ENCODE measurements at regions not wholly inside any gene's neighbourhood (a gene's known extent, or its start where the extent isn't known, plus 50 kb on each side); places are given as distances from the start of the nearest gene placed in this dataset.
"Not testable (repeated sequence)": the region's sequence is repeated elsewhere in the genome, so short reads cannot be mapped to it uniquely, and the experiment has no call there.

DNA sequence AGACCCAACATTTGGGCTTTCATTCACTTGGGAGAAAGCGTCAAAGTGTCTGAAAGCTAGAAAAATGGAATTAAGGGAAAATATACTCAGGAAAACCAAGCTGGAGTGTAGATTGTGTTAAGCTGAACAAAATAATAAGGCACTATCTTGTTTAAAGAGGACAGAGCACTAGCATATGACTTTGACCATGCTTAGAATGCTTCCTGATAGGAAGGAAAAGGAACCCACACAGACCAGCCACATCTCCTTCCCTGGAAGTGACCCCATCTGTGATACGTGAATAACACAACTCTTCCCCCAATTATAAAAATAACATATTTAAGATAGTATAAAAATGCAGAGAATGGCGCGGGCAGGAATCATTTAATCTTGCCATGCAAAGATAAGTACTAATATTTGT is 94.7 kb upstream of the BCL2L14 start:
- no peak for DNase-seq (ENCODE audit: low read depth, low spot score)
- H3K27ac ChIP-seq, result no peak overlapping the region

DNA sequence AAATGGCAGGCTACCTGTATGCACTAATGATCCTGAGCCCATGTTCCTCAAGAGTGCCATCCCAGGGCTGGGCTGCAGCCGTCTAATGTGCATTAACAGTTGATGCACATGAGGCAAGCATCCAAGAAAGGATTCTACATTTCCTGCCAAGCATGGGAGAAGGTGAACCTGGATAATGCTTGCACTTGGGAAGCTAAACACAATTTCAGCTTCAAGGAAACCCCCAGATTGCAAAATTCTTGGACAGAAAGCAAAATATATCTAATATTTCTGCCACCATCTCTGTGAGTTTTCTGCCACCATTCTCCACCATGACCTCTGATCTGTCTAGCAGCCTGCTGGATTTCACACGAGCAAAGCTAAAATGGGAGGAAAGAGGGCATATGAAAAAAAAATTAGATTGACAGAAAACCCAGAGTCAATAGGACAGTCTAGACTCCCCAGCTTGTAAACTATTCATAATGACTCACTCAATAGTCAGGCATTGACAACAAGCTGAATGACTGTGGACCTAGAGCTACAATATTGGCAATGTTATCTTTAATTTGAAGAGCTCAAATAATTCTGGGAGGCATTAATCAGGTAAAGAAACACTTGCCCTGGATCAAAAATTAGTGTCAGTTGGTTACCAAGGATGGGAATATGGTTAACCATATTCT is 91.9 kb upstream of the BCL2L14 start:
- H3K27ac ChIP-seq, result no peak overlapping the region
- DNase-seq (ENCODE audit: low read depth, low spot score), result peak; percentile 18

DNA sequence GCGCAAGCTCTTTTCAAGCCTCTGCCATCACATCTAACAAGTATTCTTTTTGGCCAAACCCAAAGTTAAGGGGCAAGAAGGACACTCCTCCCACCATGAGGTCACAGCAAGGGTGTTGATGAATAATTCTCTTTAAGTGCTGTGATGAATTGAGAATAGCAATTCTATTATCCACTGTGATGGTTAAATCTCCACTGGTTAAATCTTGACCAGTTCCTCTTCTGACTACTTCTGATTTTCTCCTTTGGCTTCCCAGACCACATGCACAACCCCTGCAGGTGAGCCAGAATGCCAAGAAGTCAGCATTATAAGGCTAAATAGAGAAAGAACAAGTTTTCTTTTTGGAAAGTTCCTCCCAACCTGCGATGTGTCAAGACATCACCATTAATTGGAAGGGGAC is 90.6 kb upstream of the BCL2L14 start:
- DNase-seq (ENCODE audit: low read depth, low spot score), result no peak
- H3K27ac ChIP-seq, result no peak overlapping the region

- no peak overlapping the region for H3K27ac ChIP-seq
- no peak for DNase-seq (ENCODE audit: low read depth, low spot score)
Measured at GRCh38 chr12:11981121-11981733, 89.5 kb upstream of the BCL2L14 start.

DNA sequence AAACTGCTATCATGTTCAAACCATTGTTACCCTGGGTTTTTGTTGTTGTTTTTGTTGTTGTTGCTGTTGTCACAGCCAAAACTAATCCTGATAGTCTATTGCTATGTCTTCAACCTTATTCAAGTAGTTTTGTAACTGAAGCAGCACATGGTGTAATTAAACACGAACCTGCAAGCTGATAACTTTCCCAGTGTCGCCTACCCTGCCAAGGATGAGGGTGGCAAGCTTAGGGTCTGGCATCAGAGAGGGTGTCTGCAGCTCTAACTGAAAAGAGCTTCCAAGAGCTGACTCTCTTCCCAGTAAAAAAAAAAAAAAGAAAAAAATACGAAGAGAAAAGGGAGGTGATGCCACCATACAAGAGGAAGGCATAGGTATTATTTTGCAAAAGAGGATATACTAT is 86.3 kb upstream of the BCL2L14 start:
- H3K27ac ChIP-seq, result no peak overlapping the region
- no peak for DNase-seq (ENCODE audit: low read depth, low spot score)

DNA sequence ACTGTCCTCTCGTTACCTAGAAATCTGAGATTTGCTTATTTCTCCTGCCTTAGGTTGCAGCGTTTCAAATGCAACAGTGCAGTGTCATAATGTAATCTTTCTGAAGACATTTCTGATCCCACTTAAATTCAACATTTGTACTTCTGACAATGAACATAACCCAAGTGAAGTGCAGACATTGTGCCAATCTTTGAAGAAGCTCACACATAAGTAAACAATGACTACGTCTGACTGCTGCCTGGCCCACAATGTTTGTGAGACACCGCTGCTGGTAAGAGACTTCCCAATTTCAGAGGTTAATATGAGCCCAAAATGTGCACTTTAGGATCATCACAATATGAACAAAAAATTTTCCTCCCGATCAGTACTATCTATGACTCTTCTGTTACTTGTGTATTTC is 84.6 kb upstream of the BCL2L14 start:
- H3K27ac ChIP-seq, result no peak overlapping the region
- no peak for DNase-seq (ENCODE audit: low read depth, low spot score)

DNA sequence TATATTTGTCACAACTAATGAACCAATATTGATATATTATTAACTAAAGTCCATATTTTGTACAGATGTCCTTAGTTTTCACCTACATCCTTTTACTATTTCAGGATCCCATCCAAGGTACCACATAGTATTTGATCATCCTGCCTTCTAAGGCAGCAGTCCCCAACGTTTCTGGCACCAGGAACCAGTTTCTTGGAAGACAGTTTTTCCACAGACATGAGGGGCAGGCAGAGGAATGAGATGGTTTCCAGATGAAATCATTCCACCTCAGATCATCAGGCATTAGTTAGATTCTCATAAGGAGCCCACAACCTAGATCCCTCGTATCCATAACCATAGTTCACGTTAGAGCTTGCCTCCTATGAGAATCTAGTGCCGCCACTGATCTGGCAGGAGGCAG is 82.8 kb upstream of the BCL2L14 start:
- no peak for DNase-seq (ENCODE audit: low read depth, low spot score)
- no peak overlapping the region for H3K27ac ChIP-seq

DNA sequence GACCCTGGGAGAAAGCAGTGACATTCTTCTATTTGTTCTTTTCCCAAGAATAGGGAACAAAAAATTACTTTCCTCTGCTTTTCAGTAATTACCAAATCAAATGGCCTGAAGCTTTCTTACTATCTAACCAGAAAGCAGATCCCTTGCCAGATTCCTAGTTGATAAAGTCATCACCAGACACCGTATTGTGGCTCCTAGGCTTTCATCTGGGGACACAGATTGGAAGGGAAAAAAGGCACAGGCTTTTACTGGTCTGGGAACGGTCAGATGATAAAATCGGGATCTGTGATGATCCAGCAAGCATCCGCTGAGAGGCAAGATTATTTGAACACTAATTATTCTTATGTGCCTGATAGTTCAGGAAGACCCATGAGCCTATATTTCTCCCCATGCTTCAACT is 79.1 kb upstream of the BCL2L14 start:
- no peak overlapping the region for H3K27ac ChIP-seq
- DNase-seq (ENCODE audit: low read depth, low spot score), result no peak

- no peak overlapping the region for H3K27ac ChIP-seq
Measured at GRCh38 chr12:11992515-11992914, 78.2 kb upstream of the BCL2L14 start.

GRCh38 chr12:11998307-11998943 is 72.3 kb upstream of the BCL2L14 start:
- H3K27ac ChIP-seq, result peak overlapping the region; percentile 41
- peak; percentile 69 for DNase-seq (ENCODE audit: low read depth, low spot score)

More at GRCh38 chr12:11992515-11992914, 78.2 kb upstream of the BCL2L14 start:
- DNase-seq (ENCODE audit: low read depth, low spot score), result no peak

DNA sequence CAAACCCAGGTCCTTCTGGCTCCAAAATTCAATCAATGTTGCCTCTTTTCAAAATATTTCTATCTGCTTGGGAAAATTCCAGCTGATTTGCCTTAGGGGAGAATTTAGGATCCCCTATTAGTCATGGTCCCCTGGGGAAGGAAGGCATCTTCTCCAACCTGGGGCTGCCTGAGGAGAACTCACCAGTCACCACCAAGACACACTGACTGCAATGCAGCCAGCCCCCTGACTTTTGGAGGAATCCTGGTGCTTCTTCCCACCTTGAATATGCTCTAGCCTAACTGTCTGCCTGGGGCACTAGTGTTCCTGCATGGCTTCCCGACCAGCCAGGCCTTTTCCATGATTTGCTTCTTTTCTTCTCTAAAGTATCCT is 71.8 kb upstream of the BCL2L14 start:
- no peak for DNase-seq (ENCODE audit: low read depth, low spot score)
- H3K27ac ChIP-seq, result peak overlapping the region; percentile 41

- no peak for DNase-seq (ENCODE audit: low read depth, low spot score)
- H3K27ac ChIP-seq, result no peak overlapping the region
Measured at GRCh38 chr12:12003609-12004008, 67.1 kb upstream of the BCL2L14 start.

GRCh38 chr12:12004524-12004923 is 66.2 kb upstream of the BCL2L14 start:
- DNase-seq (ENCODE audit: low read depth, low spot score), result no peak
- no peak overlapping the region for H3K27ac ChIP-seq

DNA sequence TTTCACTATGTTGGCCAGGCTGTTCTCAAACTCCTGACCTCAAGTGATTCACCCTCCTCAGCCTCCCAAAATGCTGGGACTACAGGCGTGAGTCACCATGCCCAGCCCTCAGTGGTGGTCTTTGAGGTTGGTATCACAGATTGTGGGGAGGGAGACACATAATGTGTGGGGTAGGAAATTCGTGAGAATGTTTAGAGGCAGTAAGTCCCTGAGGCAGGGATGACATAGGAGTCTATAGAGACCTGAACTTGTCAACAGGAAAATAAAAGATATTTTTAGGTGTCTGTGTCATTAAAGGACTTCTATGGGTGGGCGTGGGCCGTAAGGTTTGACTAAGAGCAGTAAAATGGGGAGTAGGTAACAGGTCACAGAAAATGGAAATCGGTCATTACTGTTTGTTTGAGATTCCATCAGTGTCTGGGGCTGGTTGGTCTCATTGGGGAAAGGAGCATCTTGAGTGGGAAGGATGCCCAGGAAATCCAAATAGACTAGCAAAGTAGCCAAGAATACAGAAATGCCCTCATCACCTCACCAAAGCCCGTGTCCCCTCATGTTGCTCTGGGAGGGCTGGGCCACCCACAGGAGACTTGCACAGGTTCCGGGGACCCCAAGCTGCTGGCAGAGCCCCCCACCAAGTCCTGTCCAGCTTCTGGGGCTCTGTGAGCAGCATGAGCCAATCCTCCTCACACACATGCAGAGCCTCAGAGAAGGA is 63.6 kb upstream of the BCL2L14 start:
- H3K27ac ChIP-seq, result no peak overlapping the region
- no peak for DNase-seq (ENCODE audit: low read depth, low spot score)

- DNase-seq (ENCODE audit: low read depth, low spot score), result no peak
- no peak overlapping the region for H3K27ac ChIP-seq
Measured at GRCh38 chr12:12007713-12008231, 63.0 kb upstream of the BCL2L14 start.

- H3K27ac ChIP-seq, result no peak overlapping the region
- no peak for DNase-seq (ENCODE audit: low read depth, low spot score)
Measured at GRCh38 chr12:12008232-12008850, 62.4 kb upstream of the BCL2L14 start.

DNA sequence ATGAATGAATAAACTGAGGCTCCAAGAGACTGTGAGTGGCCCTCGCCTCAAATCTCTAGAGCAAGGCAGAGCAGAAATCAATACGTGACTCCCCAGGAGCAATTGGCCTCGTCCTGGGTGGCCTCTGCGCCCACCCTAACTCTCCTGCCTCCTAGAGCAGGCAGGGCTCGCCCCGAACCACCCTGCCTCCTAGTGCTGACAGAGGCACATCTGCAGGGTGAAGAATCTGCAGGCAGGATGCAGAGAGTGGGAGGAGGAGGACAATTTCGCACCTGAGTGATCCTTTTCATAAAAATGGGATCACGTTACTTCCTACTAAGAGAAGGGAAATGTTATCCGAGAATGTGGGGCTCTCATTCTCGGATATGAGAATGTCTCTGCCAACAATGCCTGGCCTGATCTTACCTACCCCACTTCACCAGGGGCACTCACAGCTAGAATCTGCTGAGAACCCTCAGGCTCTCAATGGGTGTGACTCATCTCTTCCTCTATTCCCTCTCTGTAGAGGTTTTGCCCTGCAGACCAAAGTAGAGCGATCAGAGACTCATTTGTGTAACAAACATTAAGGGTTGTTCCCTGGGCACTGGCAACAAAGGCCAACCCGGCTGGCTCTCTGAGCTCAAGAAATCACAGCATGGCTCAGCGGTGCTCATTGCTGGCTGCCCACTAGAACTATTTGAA is 61.7 kb upstream of the BCL2L14 start:
- peak; percentile 24 for DNase-seq (ENCODE audit: low read depth, low spot score)
- H3K27ac ChIP-seq, result peak overlapping the region; percentile 21

GRCh38 chr12:12009749-12010276 is 60.9 kb upstream of the BCL2L14 start:
- not testable (repeated sequence) for DNase-seq (ENCODE audit: low read depth, low spot score)
- H3K27ac ChIP-seq, result peak overlapping the region; percentile 21

DNA sequence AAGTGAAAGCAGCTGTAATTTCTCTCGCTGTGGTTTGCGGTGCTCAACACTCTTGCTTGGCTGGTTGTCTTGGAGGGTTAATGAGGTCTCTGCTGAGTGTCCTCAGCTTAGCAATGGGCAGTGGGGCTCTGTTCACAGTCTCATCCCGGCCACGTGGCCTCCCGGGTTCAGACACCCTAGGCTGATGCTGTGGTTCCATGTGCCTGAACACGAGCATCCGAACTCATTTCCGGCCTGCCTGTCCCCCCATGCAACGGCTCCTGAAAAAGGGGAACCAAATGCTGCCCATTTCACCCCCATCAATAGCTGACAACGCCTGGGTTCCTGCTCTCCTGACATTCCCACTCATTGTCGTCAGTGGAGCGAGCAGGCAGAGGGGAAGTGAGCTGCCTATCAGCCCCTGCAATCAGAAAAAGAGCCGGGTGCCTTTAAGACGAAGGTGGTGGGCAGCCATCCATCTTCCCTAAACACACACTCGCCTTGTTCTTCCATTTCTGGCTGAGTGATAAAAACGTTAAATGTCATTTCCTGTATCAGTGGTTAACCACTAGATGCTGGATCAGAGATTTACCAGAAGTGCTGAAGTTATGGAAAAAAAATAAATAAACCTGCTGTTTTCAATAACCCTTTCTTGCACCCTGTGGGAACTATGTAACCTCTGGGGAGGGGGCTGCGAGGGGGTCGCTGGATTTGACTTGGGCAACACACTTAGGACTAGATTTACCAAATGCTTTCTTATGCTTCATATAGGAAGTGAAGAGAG is 60.3 kb upstream of the BCL2L14 start:
- no peak overlapping the region for H3K27ac ChIP-seq
- DNase-seq (ENCODE audit: low read depth, low spot score), result no peak

Data from epithelial cell of prostate (primary cell).